GM12874 (cell line): ENCODE measurements at regions not wholly inside any gene's neighbourhood (a gene's known extent, or its start where the extent isn't known, plus 50 kb on each side); places are given as distances from the start of the nearest gene placed in this dataset.

Experiments
- TF ChIP-seq, protein P1 (sequence below): IDR thresholded peaks from 2 replicates; pipeline ENCODE4 v1.5.1; 2011; ENCODE audit warnings: low read depth, mild to moderate bottlenecking, control low read depth, low read length, moderate library complexity; ENCODE audit not compliant: insufficient read depth

DNA sequence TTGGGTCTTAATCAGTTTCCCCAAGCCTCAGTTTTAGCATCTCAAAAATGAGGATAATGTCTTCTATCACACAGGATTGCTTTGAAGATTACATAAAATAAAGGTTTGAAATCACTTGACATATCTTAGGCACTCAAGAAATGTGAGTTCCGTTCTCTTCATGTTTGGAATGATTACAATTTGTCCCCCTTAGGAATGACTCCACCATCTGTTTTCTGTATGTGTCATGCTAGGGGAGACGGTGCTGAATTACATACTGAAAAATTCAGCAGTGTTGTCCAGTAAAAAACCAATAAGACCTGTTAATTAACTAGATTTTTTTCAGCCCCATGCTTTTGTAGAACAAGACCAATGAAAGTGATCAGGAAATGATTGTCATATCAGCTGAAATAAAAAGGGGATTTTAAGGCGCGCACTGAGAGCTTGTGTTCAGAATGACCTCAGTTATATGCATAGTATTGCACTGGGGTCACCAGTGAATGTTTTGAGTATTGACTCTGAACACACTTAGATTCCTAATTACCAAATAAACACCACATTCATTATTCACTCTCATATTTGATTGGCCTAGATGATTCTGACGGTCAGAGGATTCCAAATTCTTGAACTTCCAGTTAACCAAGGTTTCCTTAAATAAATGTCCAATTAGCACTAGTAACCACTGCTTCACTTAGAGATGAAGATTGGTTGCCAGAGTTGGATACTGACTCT, 114.5 kb upstream of the KCNK2 start:
- TF ChIP-seq, protein P1, sequence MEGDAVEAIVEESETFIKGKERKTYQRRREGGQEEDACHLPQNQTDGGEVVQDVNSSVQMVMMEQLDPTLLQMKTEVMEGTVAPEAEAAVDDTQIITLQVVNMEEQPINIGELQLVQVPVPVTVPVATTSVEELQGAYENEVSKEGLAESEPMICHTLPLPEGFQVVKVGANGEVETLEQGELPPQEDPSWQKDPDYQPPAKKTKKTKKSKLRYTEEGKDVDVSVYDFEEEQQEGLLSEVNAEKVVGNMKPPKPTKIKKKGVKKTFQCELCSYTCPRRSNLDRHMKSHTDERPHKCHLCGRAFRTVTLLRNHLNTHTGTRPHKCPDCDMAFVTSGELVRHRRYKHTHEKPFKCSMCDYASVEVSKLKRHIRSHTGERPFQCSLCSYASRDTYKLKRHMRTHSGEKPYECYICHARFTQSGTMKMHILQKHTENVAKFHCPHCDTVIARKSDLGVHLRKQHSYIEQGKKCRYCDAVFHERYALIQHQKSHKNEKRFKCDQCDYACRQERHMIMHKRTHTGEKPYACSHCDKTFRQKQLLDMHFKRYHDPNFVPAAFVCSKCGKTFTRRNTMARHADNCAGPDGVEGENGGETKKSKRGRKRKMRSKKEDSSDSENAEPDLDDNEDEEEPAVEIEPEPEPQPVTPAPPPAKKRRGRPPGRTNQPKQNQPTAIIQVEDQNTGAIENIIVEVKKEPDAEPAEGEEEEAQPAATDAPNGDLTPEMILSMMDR = no peak

DNA sequence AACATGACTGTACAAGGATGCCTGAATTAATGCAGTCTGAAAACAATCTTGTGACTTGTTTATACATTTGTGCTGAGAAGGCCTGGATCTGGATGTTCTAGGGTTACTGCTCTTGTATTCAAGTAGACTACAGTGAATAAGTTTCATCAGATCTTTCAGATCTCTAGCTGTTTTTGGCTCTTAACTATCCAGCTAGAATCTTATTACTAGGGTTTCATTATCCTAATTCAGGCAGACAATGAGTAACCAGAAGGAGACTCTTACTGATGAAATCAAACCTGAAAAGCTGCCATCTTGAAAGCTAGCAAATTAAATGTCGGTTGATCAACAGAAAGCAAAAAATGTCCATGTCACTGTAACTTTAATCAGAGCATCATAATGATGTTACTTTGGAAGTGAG, 112.5 kb upstream of the KCNK2 start:
- TF ChIP-seq, protein P1 = no peak

DNA sequence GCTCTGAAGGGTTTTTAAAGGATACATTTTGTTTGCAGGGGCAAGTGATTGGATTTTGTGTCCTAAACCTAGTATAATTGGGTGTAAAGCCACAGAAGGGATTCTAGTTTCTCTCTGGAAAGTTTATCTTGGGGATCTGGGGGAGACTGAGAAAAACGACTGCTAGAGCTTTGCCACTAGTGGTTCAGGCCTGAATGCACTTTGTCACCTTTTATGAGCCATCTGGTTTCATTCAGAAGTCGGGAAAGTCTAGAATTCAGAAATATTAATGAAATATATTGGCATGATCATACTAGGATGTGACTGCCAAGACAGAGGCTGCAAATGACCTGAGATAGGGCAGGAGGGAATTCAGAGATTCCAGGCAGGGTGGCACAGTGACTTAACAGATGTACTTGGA, 111.5 kb upstream of the KCNK2 start:
- TF ChIP-seq, protein P1 = no peak

DNA sequence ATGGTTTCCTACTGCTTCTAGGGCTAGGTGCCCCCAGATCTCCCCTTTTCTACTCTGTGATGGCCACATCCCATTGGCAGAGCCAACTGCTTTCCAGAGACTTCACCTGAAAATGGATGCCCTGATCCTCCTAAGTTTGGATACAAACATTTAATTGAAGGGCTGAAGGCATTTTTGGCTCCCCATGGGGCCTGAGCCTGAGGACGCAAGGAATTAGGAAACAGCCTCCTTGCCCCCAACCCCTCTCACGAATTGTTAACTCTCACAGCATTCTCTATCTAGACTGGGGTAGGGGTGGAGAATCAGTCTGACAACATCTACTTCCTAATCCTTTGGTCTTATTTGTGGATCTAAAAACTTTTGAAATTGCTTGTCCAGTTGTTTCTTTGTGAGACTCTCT, 108.5 kb upstream of the KCNK2 start:
- TF ChIP-seq, protein P1 = no peak

DNA sequence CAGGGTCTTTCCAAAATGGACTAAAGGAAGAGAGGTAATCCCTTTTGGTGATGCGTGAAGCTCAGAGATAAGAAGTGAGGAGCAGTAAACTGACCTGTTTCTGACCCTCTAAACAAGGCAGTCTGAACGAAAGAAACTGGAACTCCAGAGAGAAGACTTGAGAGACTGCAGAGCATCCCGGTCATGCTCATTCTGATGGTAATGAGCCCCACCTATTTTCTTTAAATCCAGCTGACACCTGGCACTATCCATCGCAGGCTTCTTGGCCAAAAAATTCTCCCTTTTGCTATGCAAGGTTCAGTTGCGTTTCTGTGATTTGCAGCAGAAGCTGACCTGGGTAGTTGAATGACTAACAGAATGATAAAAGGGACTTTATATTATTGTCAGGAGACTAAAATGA, 105.9 kb upstream of the KCNK2 start:
- TF ChIP-seq, protein P1 = no peak

DNA sequence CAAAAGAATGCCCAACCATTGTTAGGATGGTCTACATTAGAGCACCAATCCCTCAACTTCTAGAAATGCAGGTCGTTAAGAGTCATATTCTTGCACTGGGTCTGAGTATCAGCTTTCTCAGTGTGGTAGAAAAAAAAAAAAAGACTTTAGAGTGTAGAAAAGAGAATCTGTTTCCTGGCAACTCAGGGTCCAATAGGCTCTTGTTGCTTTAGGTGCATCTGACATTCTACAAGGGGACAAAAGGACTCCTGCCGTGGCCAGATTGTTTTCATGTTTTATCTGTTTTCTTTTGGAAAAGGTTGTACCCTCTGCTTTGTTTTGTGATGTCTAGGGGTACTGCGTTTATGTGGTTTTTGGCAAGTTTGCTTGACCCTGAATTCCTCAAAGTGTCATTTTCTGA, 105.4 kb upstream of the KCNK2 start:
- TF ChIP-seq, protein P1 = no peak

DNA sequence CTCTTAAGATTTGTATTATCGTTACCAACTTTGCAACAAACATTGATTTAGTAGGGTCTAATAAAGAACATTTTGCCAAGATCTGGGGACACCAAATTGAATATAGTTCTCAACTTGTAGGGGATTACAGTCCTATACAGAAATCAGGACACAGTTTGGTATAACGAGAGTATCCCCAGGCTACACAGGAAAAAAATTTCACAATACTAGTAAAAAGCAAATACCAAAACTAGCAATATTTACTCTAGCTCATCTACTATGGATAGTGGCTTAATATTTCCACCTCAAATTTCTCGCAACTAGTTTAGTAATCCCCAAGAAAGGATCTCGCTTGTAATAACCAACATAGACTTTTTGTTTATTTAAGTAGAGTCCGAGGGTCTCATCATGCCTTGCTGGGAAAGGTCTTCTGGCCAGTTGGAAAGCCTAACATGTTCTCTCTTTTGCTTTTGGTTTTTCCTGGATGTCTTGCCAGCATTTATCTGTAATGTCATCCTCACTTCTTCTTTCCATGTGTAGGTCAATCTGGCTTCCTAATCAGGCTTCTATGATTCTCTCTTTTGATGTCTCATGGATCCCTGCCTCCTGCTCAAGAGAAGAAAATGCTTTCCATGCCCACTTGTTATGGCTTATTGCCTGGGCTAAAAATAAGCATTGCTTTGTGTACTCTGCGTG, 104.7 kb upstream of the KCNK2 start:
- TF ChIP-seq, protein P1 = no peak
